ENCODE measurements at regions not wholly inside any gene's neighbourhood (a gene's known extent, or its start where the extent isn't known, plus 50 kb on each side); places are given as distances from the start of the nearest gene placed in this dataset.
"Not testable (repeated sequence)": the region's sequence is repeated elsewhere in the genome, so short reads cannot be mapped to it uniquely, and the experiment has no call there.

GRCh38 chr10:53430974-53431373 is 658.4 kb upstream of the MBL2 start:
- no peak for DNase-seq

- no peak for DNase-seq
Observed at GRCh38 chr10:53430127-53430891, 657.7 kb upstream of the MBL2 start.

GRCh38 chr10:53422223-53422888 is 649.8 kb upstream of the MBL2 start:
- DNase-seq: no peak

- no peak for DNase-seq
Observed at GRCh38 chr10:53412651-53413050, 640.1 kb upstream of the MBL2 start.

GRCh38 chr10:53406532-53406931 is 633.9 kb upstream of the MBL2 start:
- DNase-seq: no peak

GRCh38 chr10:53403688-53404087 is 631.1 kb upstream of the MBL2 start:
- peak; percentile 1 for DNase-seq

- DNase-seq: no peak
Observed at GRCh38 chr10:53402594-53402993, 630.0 kb upstream of the MBL2 start.

GRCh38 chr10:53401536-53401935 is 629.0 kb upstream of the MBL2 start:
- no peak for DNase-seq

- no peak for DNase-seq
Observed at GRCh38 chr10:53396876-53397275, 624.3 kb upstream of the MBL2 start.

GRCh38 chr10:53395449-53395848 is 622.9 kb upstream of the MBL2 start:
- no peak for DNase-seq

GRCh38 chr10:53387562-53387961 is 615.0 kb upstream of the MBL2 start:
- DNase-seq: no peak

- DNase-seq: no peak
Observed at GRCh38 chr10:53382543-53382942, 610.0 kb upstream of the MBL2 start.

- no peak for DNase-seq
Observed at GRCh38 chr10:53379956-53380355, 607.4 kb upstream of the MBL2 start.

GRCh38 chr10:53370347-53370746 is 597.8 kb upstream of the MBL2 start:
- no peak for DNase-seq

- DNase-seq: no peak
Observed at GRCh38 chr10:53361936-53362335, 589.4 kb upstream of the MBL2 start.

GRCh38 chr10:53361281-53361680 is 588.7 kb upstream of the MBL2 start:
- DNase-seq: no peak

- not testable (repeated sequence) for DNase-seq
Observed at GRCh38 chr10:53358978-53359377, 586.4 kb upstream of the MBL2 start.

- DNase-seq: no peak
Observed at GRCh38 chr10:53358536-53358935, 586.0 kb upstream of the MBL2 start.

GRCh38 chr10:53357587-53357986 is 585.0 kb upstream of the MBL2 start:
- no peak for DNase-seq

- peak; percentile 3 for DNase-seq
Observed at GRCh38 chr10:53356616-53357349, 584.2 kb upstream of the MBL2 start.

- not testable (repeated sequence) for DNase-seq
Observed at GRCh38 chr10:53342531-53342930, 569.9 kb upstream of the MBL2 start.

- not testable (repeated sequence) for DNase-seq
Observed at GRCh38 chr10:53338199-53338598, 565.6 kb upstream of the MBL2 start.

GRCh38 chr10:53335803-53336422 is 563.3 kb upstream of the MBL2 start:
- not testable (repeated sequence) for DNase-seq
